Prostate gland (tissue), 2 donors: ENCODE measurements at regions not wholly inside any gene's neighbourhood (a gene's known extent, or its start where the extent isn't known, plus 50 kb on each side); places are given as distances from the start of the nearest gene placed in this dataset.

Experiments
- POLR2A ChIP-seq: fragments of 450-650 bp; IDR thresholded peaks from one replicate; pipeline ENCODE4 v1.6.1; 2016; ENCODE audit warnings: antibody characterized with exemption, mild to moderate bottlenecking
- POLR2AphosphoS5 ChIP-seq: sonication (generic); formaldehyde crosslinking; IDR thresholded peaks from one replicate; pipeline ENCODE4 v1.6.1; 2017; ENCODE audit warnings: antibody characterized with exemption
- TF ChIP-seq, protein P1 (sequence below), 4 experiments: fragments of 200-600 bp in 2 of 4; fragments of 450-650 bp in 2 of 4; sonication (generic) in 2 of 4; IDR thresholded peaks; 1 replicate in 3 of 4; 2 replicates in 1 of 4; pipeline ENCODE4 v1.5.1; 2016 to 2019; ENCODE audit warnings: antibody characterized with exemption in 4 of 4, mild to moderate bottlenecking in 2 of 4, moderate library complexity in 2 of 4

GRCh38 chr3:162328649-162329048, 832.0 kb downstream of the OTOL1 start:
- TF ChIP-seq, protein P1, sequence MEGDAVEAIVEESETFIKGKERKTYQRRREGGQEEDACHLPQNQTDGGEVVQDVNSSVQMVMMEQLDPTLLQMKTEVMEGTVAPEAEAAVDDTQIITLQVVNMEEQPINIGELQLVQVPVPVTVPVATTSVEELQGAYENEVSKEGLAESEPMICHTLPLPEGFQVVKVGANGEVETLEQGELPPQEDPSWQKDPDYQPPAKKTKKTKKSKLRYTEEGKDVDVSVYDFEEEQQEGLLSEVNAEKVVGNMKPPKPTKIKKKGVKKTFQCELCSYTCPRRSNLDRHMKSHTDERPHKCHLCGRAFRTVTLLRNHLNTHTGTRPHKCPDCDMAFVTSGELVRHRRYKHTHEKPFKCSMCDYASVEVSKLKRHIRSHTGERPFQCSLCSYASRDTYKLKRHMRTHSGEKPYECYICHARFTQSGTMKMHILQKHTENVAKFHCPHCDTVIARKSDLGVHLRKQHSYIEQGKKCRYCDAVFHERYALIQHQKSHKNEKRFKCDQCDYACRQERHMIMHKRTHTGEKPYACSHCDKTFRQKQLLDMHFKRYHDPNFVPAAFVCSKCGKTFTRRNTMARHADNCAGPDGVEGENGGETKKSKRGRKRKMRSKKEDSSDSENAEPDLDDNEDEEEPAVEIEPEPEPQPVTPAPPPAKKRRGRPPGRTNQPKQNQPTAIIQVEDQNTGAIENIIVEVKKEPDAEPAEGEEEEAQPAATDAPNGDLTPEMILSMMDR (IDR thresholded peaks at IDR 0.05): no peak
- TF ChIP-seq POLR2AphosphoS5 (no peak), POLR2A (no peak)
